ENCODE measurements at regions not wholly inside any gene's neighbourhood (a gene's known extent, or its start where the extent isn't known, plus 50 kb on each side); places are given as distances from the start of the nearest gene placed in this dataset.
A peak's percentile ranks its signal among the peaks of the same experiment; 100 is the strongest.

DNA sequence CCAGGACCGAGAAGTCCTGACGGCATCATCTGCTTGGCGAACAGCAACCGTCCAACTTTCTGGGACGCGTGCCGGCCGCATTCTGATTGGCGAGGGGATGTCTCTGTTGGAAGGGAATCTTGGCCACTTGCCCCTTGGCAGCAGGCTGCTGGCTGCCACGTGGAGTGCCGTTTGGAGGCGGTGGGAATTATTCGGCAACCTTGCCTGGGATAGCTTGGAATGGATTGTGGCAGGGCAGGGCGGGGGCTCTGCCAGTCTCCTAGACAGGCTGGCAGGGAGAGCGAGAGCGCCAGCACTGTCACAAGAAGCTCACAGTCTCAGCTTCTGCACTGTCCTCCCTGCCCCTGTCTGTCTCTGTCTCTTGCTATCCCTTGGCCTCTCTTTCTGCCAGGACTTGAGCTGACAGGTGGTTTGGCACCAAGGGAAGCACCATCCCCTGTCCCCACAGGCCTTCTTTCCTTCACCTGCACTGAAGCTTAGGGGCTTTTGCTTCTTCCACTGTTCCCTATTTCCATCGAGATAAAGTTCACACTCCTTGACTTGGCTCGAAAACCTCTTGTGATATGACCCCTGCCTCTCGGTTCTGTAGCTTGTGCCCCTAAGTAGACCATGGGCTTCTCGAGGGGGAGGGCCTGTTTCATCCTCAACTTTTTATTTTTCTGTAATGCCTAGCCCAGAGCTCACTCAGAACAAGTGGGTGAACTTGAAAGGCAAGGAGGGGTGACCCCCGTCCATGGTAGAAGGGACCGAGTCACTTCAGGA is 201.9 kb downstream of the PHETA1 start:
- Histone ChIP-seq H3K9ac (ENCODE audit: low read depth in 1 of 3, low read length in 3 of 3) (peak overlapping the region in 1 of 3 donors; percentile 40), H3K4me3 (ENCODE audit: low read length in 3 of 3) (no peak overlapping the region), H3K36me3 (ENCODE audit: control insufficient read depth in 3 of 3, insufficient read depth in 3 of 3, low read length in 3 of 3) (no peaks in the 10 kb centered on the region), H3K27ac (ENCODE audit: low read depth, low read length) (no peak overlapping the region), H3K4me1 (ENCODE audit: control insufficient read depth in 3 of 3, insufficient read depth in 3 of 3, low read length in 3 of 3) (peaks cover 0 to 12% (median 9%) of the 10 kb centered on the region in 3 donors), H3K9me3 (ENCODE audit: control insufficient read depth in 3 of 3, low read length in 3 of 3) (no peaks in the 10 kb centered on the region), H3K27me3 (ENCODE audit: control insufficient read depth in 3 of 3, insufficient read depth in 3 of 3, low read length in 3 of 3) (peaks cover 18 to 32% (median 31%) of the 10 kb centered on the region in 3 donors)

DNA sequence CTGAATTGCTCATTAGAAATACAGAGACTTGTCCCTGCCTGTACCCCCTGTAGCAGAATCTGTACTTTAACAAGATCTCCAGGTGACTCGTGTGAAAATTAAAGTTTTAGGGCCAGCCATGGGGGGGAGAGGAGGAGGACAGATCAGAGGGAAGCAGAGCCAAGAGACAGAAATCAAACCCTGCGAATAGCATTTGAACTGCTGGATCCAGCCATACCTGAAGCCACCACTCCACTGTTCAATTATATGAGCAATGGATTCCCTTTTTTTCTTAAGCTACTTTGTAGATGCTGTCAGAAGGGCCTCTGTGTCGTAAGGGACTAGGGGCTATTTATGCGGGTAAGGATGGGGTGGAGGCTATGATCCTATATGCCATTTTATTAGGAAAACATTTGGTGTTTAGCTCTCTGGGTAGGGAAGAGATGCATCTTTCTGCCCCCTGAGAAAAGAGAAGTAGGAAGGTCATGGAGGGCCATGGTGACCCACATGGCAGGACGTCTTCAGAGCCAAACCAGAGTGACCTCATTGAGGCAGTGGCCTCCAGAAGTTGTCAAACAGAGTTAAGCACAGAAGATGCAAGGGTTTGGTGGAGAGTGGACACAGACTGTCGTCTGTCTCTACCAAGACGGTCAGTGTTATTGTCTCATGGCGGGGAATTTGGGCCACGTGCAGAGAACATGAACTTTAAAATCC is 203.9 kb downstream of the PHETA1 start:
- Histone ChIP-seq H3K27ac (ENCODE audit: low read depth, low read length) (no peak overlapping the region), H3K36me3 (ENCODE audit: control insufficient read depth in 3 of 3, insufficient read depth in 3 of 3, low read length in 3 of 3) (no peaks in the 10 kb centered on the region), H3K27me3 (ENCODE audit: control insufficient read depth in 3 of 3, insufficient read depth in 3 of 3, low read length in 3 of 3) (peaks cover 15 to 29% (median 27%) of the 10 kb centered on the region in 3 donors), H3K4me3 (ENCODE audit: low read length in 3 of 3) (no peak overlapping the region), H3K4me1 (ENCODE audit: control insufficient read depth in 3 of 3, insufficient read depth in 3 of 3, low read length in 3 of 3) (peaks cover 4 to 12% (median 9%) of the 10 kb centered on the region in 3 donors), H3K9me3 (ENCODE audit: control insufficient read depth in 3 of 3, low read length in 3 of 3) (no peaks in the 10 kb centered on the region), H3K9ac (ENCODE audit: low read depth in 1 of 3, low read length in 3 of 3) (no peak overlapping the region)

DNA sequence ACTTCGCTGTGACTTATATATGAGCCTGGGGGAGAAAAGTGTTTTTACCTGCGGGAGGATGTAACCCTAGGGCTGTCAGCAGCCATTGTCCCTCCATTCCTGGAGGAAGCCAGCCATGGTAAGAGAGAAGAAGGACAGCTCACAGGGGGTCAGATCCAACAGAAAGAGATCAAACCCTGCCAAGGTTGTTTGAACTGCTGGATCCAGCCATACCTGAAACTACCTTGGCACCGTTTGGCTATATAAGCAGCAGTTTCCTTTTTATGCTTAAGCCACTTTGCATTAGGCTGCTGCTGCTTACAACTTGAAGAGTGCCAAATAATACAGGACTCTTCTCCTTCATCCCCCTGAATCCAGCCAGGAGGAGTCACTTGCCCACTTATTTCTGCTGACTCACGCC is 205.5 kb downstream of the PHETA1 start:
- H3K27me3 ChIP-seq (ENCODE audit: control insufficient read depth in 3 of 3, insufficient read depth in 3 of 3, low read length in 3 of 3) = peaks cover 15 to 23% (median 21%) of the 10 kb centered on the region in 3 donors
- H3K36me3 ChIP-seq (ENCODE audit: control insufficient read depth in 3 of 3, insufficient read depth in 3 of 3, low read length in 3 of 3) = no peaks in the 10 kb centered on the region
- H3K9me3 ChIP-seq (ENCODE audit: control insufficient read depth in 3 of 3, low read length in 3 of 3) = no peaks in the 10 kb centered on the region
- H3K4me1 ChIP-seq (ENCODE audit: control insufficient read depth in 3 of 3, insufficient read depth in 3 of 3, low read length in 3 of 3) = peaks cover 4 to 12% (median 9%) of the 10 kb centered on the region in 3 donors
- no peak overlapping the region for H3K27ac ChIP-seq (ENCODE audit: low read depth, low read length)
- no peak overlapping the region for H3K4me3 ChIP-seq (ENCODE audit: low read length in 3 of 3)
- H3K9ac ChIP-seq (ENCODE audit: low read depth in 1 of 3, low read length in 3 of 3) = no peak overlapping the region

DNA sequence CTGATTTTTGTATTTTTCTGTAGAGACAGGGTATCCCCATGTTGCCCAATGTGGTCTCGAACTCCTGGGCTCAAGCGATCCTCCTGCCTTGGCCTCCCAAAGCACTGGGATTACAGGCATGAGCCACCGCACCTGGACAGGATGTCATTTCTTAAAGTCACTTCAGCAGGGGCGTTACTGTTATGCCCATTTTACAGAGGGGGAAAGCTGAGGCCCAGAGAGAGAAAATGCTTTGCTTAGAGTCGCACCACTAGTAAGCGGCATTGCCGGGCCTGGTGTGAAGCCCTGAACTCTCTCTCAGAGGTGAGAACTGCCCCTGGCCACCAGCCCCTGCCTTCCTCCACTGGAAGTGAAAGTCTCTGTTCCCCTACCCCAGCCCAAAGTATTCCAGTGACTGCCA is 207.0 kb downstream of the PHETA1 start:
- no peak overlapping the region for H3K27ac ChIP-seq (ENCODE audit: low read depth, low read length)
- H3K4me1 ChIP-seq (ENCODE audit: control insufficient read depth in 3 of 3, insufficient read depth in 3 of 3, low read length in 3 of 3) = peaks cover 4 to 6% (median 4%) of the 10 kb centered on the region in 3 donors
- peaks cover 6 to 20% (median 16%) of the 10 kb centered on the region in 3 donors for H3K27me3 ChIP-seq (ENCODE audit: control insufficient read depth in 3 of 3, insufficient read depth in 3 of 3, low read length in 3 of 3)
- H3K36me3 ChIP-seq (ENCODE audit: control insufficient read depth in 3 of 3, insufficient read depth in 3 of 3, low read length in 3 of 3) = no peaks in the 10 kb centered on the region
- H3K9ac ChIP-seq (ENCODE audit: low read depth in 1 of 3, low read length in 3 of 3) = no peak overlapping the region
- H3K9me3 ChIP-seq (ENCODE audit: control insufficient read depth in 3 of 3, low read length in 3 of 3) = no peaks in the 10 kb centered on the region
- H3K4me3 ChIP-seq (ENCODE audit: low read length in 3 of 3) = no peak overlapping the region

DNA sequence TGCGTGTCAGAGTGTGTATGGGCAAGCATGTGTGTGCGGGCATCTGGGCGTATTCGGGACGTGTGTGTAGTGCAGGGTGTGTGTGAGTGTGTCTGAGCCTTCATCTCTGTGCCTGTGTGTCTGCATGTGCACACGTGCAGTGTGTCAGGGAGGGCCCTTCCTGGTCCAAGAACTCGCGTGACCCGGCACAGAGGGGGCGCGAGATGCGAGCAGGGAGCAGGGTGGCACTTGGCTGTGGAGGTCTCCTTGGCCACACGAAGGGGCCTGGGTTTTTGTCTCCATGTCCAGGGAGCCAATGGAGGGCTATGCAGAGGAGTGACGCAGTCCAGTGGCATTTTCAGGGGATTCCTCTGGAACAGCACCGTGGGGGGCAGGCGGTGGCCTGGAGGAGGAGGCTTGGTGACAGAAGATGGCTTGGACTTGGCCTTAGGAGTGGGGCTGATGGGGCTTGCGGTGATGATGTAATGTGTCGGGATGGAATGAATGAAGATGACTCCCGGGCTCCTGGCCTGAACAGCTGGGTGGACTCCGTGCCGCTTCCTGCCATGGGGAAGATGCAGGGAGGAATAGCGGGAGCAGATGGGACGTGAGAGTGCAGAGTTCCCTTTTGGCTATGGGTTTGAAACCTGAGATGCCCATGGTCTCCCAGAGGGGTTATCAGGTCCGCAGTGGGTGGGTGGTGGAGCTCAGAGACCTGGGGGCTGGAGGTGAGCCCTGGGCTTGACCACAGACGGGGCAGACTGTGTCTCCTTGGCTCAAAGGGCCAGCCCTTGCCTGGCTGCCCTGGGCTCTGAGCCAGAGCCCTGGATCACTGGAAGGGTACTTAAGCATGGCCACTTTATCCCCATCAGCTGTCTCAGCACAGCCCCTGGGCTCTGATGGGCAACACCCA is 208.3 kb downstream of the PHETA1 start:
- Histone ChIP-seq H3K4me3 (ENCODE audit: low read length in 3 of 3) (no peak overlapping the region), H3K9me3 (ENCODE audit: control insufficient read depth in 3 of 3, low read length in 3 of 3) (no peaks in the 10 kb centered on the region), H3K36me3 (ENCODE audit: control insufficient read depth in 3 of 3, insufficient read depth in 3 of 3, low read length in 3 of 3) (no peaks in the 10 kb centered on the region), H3K27me3 (ENCODE audit: control insufficient read depth in 3 of 3, insufficient read depth in 3 of 3, low read length in 3 of 3) (peaks cover 4 to 25% (median 25%) of the 10 kb centered on the region in 3 donors), H3K4me1 (ENCODE audit: control insufficient read depth in 3 of 3, insufficient read depth in 3 of 3, low read length in 3 of 3) (peaks cover 0 to 4% (median 3%) of the 10 kb centered on the region in 3 donors), H3K9ac (ENCODE audit: low read depth in 1 of 3, low read length in 3 of 3) (no peak overlapping the region), H3K27ac (ENCODE audit: low read depth, low read length) (no peak overlapping the region)

DNA sequence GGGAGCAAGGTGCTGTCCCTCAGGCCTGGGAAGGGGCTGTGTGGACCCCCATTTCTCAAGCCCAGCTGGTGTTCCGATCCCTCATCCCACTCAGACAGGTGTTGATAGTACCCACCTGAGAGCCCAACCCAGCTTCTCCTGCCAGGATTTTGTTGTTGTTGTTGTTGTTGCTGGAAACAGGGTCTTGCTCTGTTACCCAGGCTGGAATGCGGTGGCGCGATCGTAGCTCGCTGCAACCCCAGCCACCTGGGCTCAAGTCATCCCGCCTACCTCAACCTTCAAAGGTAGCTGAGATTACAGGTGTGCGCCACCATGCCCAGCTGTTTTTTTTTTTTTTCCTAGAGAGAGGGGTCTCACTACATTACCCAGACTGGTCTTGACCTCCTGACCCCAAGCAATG is 209.9 kb downstream of the PHETA1 start:
- Histone ChIP-seq H3K27ac (ENCODE audit: low read depth, low read length) (no peak overlapping the region), H3K36me3 (ENCODE audit: control insufficient read depth in 3 of 3, insufficient read depth in 3 of 3, low read length in 3 of 3) (no peaks in the 10 kb centered on the region), H3K4me3 (ENCODE audit: low read length in 3 of 3) (no peak overlapping the region), H3K27me3 (ENCODE audit: control insufficient read depth in 3 of 3, insufficient read depth in 3 of 3, low read length in 3 of 3) (peaks cover 12 to 34% (median 31%) of the 10 kb centered on the region in 3 donors), H3K4me1 (ENCODE audit: control insufficient read depth in 3 of 3, insufficient read depth in 3 of 3, low read length in 3 of 3) (peaks cover 3 to 4% (median 3%) of the 10 kb centered on the region in 3 donors), H3K9ac (ENCODE audit: low read depth in 1 of 3, low read length in 3 of 3) (no peak overlapping the region), H3K9me3 (ENCODE audit: control insufficient read depth in 3 of 3, low read length in 3 of 3) (no peaks in the 10 kb centered on the region)

DNA sequence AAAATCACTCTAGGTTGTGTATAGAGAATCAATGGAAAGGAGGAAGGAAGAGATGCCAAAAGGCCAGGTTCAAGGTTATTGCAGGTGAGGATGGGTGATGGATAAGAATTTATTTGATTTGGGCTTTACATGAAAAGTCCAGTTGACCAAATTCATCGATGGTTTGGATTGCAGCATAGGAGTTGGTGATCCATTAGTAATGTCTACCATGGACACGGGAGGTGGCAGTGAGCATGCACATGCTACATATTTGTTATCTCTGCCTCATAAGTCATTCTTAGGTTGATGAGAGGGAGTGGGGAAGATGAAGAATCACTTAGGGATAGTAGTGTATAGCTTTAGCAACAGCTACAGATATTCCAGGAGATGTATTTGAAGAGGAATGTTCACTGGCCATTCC is 211.4 kb downstream of the PHETA1 start:
- Histone ChIP-seq H3K4me1 (ENCODE audit: control insufficient read depth in 3 of 3, insufficient read depth in 3 of 3, low read length in 3 of 3) (peaks cover 3 to 4% (median 3%) of the 10 kb centered on the region in 3 donors), H3K9ac (ENCODE audit: low read depth in 1 of 3, low read length in 3 of 3) (no peak overlapping the region), H3K9me3 (ENCODE audit: control insufficient read depth in 3 of 3, low read length in 3 of 3) (no peaks in the 10 kb centered on the region), H3K4me3 (ENCODE audit: low read length in 3 of 3) (no peak overlapping the region), H3K36me3 (ENCODE audit: control insufficient read depth in 3 of 3, insufficient read depth in 3 of 3, low read length in 3 of 3) (no peaks in the 10 kb centered on the region), H3K27ac (ENCODE audit: low read depth, low read length) (no peak overlapping the region), H3K27me3 (ENCODE audit: control insufficient read depth in 3 of 3, insufficient read depth in 3 of 3, low read length in 3 of 3) (peaks cover 17 to 42% (median 34%) of the 10 kb centered on the region in 3 donors)

DNA sequence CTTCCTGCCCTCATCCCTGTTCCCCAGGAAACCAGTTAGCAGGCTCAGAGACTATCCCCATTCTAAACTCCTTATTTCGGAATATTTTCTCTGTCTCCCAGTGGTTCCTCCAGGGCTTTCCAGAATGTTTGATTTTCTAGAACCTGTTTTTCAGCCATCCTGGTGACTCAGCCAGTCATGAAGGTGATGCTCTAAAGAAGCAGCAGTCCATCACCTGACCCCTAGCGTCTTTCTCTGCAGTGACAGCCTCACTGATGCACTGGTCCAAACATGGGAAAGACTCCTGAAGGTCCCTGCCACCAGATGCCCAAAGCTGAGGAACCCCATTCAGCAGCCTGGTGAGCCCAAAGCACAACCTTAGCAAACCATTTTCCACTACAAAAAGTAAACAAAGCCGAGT is 212.6 kb downstream of the PHETA1 start:
- H3K9ac ChIP-seq (ENCODE audit: low read depth in 1 of 3, low read length in 3 of 3) = no peak overlapping the region

DNA sequence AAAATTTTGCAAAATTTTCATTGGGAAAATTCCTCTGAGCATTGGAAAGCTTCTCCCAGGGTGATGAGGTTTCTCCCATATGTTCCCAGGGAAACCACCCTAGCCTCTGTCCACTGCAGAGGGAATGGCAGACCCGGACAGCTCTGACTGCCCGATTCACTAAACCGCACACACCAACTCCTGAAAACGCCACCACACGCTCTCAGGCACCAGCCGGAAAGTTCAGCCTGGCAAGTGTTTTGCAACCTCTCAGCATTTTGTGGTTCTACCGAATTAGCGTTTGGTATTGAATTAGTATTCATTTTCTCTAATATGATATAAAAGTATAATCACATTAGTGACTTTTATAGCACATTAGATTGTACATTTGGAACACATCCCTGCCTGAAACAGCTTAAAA is 213.4 kb downstream of the PHETA1 start:
- Histone ChIP-seq H3K36me3 (ENCODE audit: control insufficient read depth in 3 of 3, insufficient read depth in 3 of 3, low read length in 3 of 3) (no peaks in the 10 kb centered on the region), H3K4me1 (ENCODE audit: control insufficient read depth in 3 of 3, insufficient read depth in 3 of 3, low read length in 3 of 3) (peaks cover under 1 to 3% (median 3%) of the 10 kb centered on the region in 3 donors), H3K9me3 (ENCODE audit: control insufficient read depth in 3 of 3, low read length in 3 of 3) (no peaks in the 10 kb centered on the region), H3K4me3 (ENCODE audit: low read length in 3 of 3) (no peak overlapping the region), H3K9ac (ENCODE audit: low read depth in 1 of 3, low read length in 3 of 3) (no peak overlapping the region), H3K27ac (ENCODE audit: low read depth, low read length) (no peak overlapping the region), H3K27me3 (ENCODE audit: control insufficient read depth in 3 of 3, insufficient read depth in 3 of 3, low read length in 3 of 3) (peaks cover 17 to 41% (median 29%) of the 10 kb centered on the region in 3 donors)

More for the DNA sequence above, 212.6 kb downstream of the PHETA1 start:
- H3K4me1 ChIP-seq (ENCODE audit: control insufficient read depth in 3 of 3, insufficient read depth in 3 of 3, low read length in 3 of 3) = peaks cover 3 to 4% (median 3%) of the 10 kb centered on the region in 3 donors
- H3K27me3 ChIP-seq (ENCODE audit: control insufficient read depth in 3 of 3, insufficient read depth in 3 of 3, low read length in 3 of 3) = peaks cover 17 to 42% (median 32%) of the 10 kb centered on the region in 3 donors
- no peak overlapping the region for H3K4me3 ChIP-seq (ENCODE audit: low read length in 3 of 3)
- no peaks in the 10 kb centered on the region for H3K36me3 ChIP-seq (ENCODE audit: control insufficient read depth in 3 of 3, insufficient read depth in 3 of 3, low read length in 3 of 3)
- no peaks in the 10 kb centered on the region for H3K9me3 ChIP-seq (ENCODE audit: control insufficient read depth in 3 of 3, low read length in 3 of 3)
- no peak overlapping the region for H3K27ac ChIP-seq (ENCODE audit: low read depth, low read length)

Measured in skeletal muscle tissue (tissue), 3 donors.